Naive thymus-derived CD8-positive, alpha-beta T cell (primary cell): ENCODE measurements at regions not wholly inside any gene's neighbourhood (a gene's known extent, or its start where the extent isn't known, plus 50 kb on each side); places are given as distances from the start of the nearest gene placed in this dataset.
"Not testable (repeated sequence)": the region's sequence is repeated elsewhere in the genome, so short reads cannot be mapped to it uniquely, and the experiment has no call there.

Experiments
- ATAC-seq, 2 donors: fragments of 150-1000 bp; cut with Tn5 transposase in 1 of 2; sonication (Bioruptor Pico), chemical (Tn5 transposase) in 1 of 2; 1 replicate in 1 of 2; 2 replicates in 1 of 2; pipeline ENCODE4 v1.10.0; 2021; ENCODE audit warnings: mild to moderate bottlenecking in 2 of 2, moderate library complexity in 2 of 2
- POLR2A ChIA-PET: fragments of 350-600 bp; sonication (Branson Sonifier 250); formaldehyde crosslinking; loops from one replicate; lab custom pipeline; 2021; ENCODE audit warnings: antibody characterized with exemption; lab: Charles Lee
- DNase-seq, 10 donors: peaks; one replicate each; pipeline versions ENCODE4 v3.0.0 to v3.0.0-alpha.2; 2020 to 2022
- H3K27ac Mint-ChIP-seq, 10 donors: one replicate each; pipeline ENCODE4 v1.8.0; 2020 to 2022; ENCODE audit warnings: mild to moderate bottlenecking in 10 of 10, mixed read lengths in 10 of 10, moderate library complexity in 4 of 10, inconsistent platforms in 1 of 10
- H3K27me3 Mint-ChIP-seq, 5 donors: one replicate each; pipeline ENCODE4 v1.8.0; 2021 to 2022; ENCODE audit warnings: mixed read lengths in 5 of 5
- H3K36me3 Mint-ChIP-seq, 3 donors: one replicate each; pipeline ENCODE4 v1.8.0; 2020 to 2022; ENCODE audit warnings: mixed read lengths in 3 of 3, mild to moderate bottlenecking in 2 of 3, inconsistent platforms in 1 of 3
- H3K4me1 Mint-ChIP-seq, 4 donors: one replicate each; pipeline ENCODE4 v1.8.0; 2021 to 2022; ENCODE audit warnings: mixed read lengths in 4 of 4
- H3K4me3 Mint-ChIP-seq, 10 donors: one replicate each; pipeline ENCODE4 v1.8.0; 2020 to 2022; ENCODE audit warnings: mild to moderate bottlenecking in 10 of 10, mixed read lengths in 10 of 10, moderate library complexity in 6 of 10, inconsistent platforms in 1 of 10
- H3K9me3 Mint-ChIP-seq, 9 donors: one replicate each; pipeline ENCODE4 v1.8.0; 2020 to 2022; ENCODE audit warnings: mixed read lengths in 9 of 9, mild to moderate bottlenecking in 3 of 9, inconsistent platforms in 1 of 9, moderate library complexity in 1 of 9

DNA sequence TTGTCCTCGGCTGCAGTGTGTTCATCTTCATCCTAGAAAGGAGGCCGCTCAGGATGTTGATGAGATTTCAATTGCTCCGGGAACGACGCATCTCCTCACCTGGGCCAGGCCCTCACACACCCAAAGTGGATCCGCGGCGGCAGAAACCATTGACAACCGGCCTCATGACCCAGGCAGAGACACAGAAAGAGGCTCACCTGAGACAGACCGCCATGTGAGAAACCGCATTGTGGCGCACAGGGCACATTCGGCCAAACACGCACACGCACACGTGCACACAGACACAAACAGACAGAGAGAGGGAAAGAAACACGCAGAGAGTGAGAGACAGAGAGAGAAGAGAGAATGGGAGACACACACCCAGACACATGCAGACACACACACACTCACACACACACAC is 3879.3 kb downstream of the SRGAP2C start:
- H3K27ac Mint-ChIP-seq, POLR2A ChIA-PET, DNase-seq, H3K4me3 Mint-ChIP-seq, ATAC-seq, H3K27me3 Mint-ChIP-seq, H3K4me1 Mint-ChIP-seq: not testable (repeated sequence)
- Mint-ChIP-seq H3K36me3 (peaks cover 0 to 18% (median 6%) of the 10 kb centered on the region in 3 donors), H3K9me3 (peaks cover 0 to 40% (median 31%) of the 10 kb centered on the region in 9 donors)

DNA sequence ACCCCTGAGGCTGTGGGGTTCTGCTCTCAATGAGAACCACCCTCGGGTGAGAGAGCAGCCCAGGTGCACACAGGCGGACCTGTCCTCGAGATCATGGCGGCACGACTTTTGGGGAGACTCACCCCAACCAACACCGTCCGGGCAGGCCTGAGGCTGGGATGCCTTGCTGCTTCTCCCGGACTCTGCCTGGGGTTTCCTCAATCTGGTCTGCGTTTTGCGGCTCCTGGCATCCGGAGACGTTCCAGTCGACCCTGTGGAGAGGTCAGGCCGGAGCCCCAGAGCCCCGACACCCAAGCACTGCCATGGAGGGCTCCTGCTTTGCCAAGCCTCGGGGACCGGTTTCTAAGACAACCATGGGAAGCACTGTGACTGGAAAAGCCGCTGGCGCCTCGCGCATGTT is 3879.7 kb downstream of the SRGAP2C start:
- Mint-ChIP-seq H3K4me3 (no peak overlapping the region), H3K9me3 (peaks cover 0 to 44% (median 36%) of the 10 kb centered on the region in 9 donors), H3K36me3 (peaks cover 0 to 18% (median 6%) of the 10 kb centered on the region in 3 donors), H3K27ac (no peak overlapping the region), H3K4me1 (peaks cover 0 to 2% (median 0%) of the 10 kb centered on the region in 4 donors), H3K27me3 (peaks cover 0 to 3% (median 0%) of the 10 kb centered on the region in 5 donors)
- no peak for DNase-seq
- no peak for ATAC-seq
- POLR2A ChIA-PET, result no interaction called here

DNA sequence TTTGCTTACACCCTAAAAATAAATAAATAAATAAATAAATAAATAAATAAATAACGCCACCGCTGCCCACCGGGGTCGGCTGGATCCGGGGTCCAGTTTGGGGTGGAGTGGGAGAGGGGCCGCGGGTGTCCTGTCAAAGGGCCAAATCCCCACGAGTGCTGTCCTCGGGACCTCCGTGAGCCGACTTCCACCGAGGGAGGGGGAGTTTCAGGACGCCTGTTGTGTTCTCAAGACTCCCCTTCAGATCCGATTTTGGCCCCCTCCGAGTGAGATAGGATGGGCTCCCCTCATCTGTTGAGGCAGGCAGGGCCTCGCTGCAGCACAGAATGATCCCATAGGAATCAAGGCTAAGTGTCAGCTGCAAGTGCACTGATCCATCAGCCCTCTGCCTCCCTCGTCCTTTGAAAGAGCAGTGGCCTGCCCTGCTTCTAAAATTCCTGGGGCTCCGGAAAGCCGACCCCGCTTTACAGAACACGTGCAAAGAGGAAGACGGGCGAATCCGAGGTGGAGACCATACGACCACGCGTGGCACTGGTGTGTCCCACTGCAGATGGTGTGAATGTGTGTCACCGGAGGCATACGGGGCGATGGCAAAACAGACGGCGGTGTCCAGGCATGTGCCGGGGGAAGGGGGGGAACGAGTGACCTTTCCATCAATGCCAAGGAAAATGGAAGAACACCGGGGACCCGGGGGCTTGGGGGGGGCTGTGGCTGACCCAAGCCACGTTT is 3880.5 kb downstream of the SRGAP2C start:
- Mint-ChIP-seq H3K27ac (no peak overlapping the region), H3K36me3 (peaks cover 0 to 23% (median 6%) of the 10 kb centered on the region in 3 donors), H3K27me3 (peaks cover 0 to 3% (median 0%) of the 10 kb centered on the region in 5 donors), H3K9me3 (peaks cover 0 to 52% (median 44%) of the 10 kb centered on the region in 9 donors), H3K4me3 (no peak overlapping the region), H3K4me1 (peaks cover 0 to 2% (median 0%) of the 10 kb centered on the region in 4 donors)
- no peak for DNase-seq
- ATAC-seq, result no peak
- POLR2A ChIA-PET, result no interaction called here

DNA sequence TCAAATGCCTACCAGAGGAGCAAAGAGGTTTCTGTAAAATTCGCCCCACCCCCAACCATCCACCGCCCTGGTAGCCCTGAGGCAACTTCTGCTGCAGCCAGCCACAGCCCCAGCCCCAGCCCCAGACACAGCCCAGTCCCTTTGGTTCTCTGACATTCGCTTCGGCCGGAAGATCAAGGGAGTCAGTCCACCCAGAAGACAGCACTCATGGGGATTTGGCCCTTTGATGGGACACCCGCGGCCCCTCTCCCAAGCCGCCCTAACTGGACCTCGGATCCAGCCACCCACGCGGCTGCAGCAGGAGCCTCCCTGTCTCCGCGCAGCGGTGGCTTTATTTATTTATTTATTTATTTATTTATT is 3881.0 kb downstream of the SRGAP2C start:
- H3K4me1 Mint-ChIP-seq, result peaks cover 0 to 2% (median 0%) of the 10 kb centered on the region in 4 donors
- H3K27me3 Mint-ChIP-seq, result peaks cover 0 to 3% (median 0%) of the 10 kb centered on the region in 5 donors
- H3K9me3 Mint-ChIP-seq, result peaks cover 0 to 57% (median 49%) of the 10 kb centered on the region in 9 donors
- H3K27ac Mint-ChIP-seq, result no peak overlapping the region
- H3K36me3 Mint-ChIP-seq, result peaks cover 0 to 27% (median 6%) of the 10 kb centered on the region in 3 donors
- POLR2A ChIA-PET, result no interaction called here
- no peak overlapping the region for H3K4me3 Mint-ChIP-seq
- ATAC-seq (no peak), DNase-seq (no peak)

DNA sequence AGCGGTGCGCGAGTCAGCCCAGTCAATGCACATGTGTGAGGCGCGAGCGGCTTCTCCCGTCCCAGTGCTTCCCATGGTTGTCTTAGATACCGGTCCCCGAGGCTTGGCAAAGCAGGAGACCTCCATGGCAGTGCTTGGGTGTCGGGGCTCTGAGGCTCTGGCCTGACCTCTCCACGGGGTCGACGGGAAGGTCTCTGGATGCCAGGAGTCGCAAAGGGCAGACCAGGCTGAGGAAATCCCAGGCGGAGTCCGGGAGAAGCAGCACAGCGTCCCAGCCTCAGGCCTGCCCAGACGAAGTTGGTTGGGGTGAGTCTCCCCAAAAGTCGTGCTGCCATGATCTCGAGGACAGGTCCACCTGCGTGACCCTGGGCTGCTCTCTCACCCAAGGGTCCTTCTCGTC is 3881.6 kb downstream of the SRGAP2C start:
- peaks cover 0 to 2% (median 0%) of the 10 kb centered on the region in 4 donors for H3K4me1 Mint-ChIP-seq
- H3K9me3 Mint-ChIP-seq, result peaks cover 0 to 63% (median 54%) of the 10 kb centered on the region in 9 donors
- H3K36me3 Mint-ChIP-seq, result peaks cover 0 to 32% (median 6%) of the 10 kb centered on the region in 3 donors
- H3K27me3 Mint-ChIP-seq, result peaks cover 0 to 3% (median 0%) of the 10 kb centered on the region in 5 donors
- POLR2A ChIA-PET, result no interaction called here
- ATAC-seq (no peak), DNase-seq (no peak)
- H3K27ac Mint-ChIP-seq, result no peak overlapping the region
- no peak overlapping the region for H3K4me3 Mint-ChIP-seq

DNA sequence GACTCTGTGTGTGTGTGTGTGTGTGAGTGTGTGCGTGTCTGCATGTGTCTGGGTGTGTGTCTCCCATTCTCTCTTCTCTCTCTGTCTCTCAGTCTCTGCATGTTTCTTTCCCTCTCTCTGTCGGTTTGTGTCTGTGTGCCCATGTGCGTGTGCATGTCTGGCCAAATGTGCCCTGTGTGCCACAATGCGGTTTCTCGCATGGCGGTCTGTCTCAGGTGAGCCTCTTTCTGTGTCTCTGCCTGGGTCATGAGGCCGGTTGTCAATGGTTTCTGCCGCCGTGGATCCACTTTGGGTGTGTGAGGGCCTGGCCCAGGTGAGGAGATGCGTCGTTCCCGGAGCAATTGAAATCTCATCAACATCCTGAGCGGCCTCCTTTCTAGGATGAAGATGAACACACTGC is 3882.1 kb downstream of the SRGAP2C start:
- H3K27me3 Mint-ChIP-seq, POLR2A ChIA-PET, ATAC-seq, DNase-seq, H3K4me3 Mint-ChIP-seq, H3K4me1 Mint-ChIP-seq, H3K27ac Mint-ChIP-seq: not testable (repeated sequence)
- Mint-ChIP-seq H3K9me3 (peaks cover 0 to 67% (median 59%) of the 10 kb centered on the region in 9 donors), H3K36me3 (peaks cover 0 to 32% (median 6%) of the 10 kb centered on the region in 3 donors)

DNA sequence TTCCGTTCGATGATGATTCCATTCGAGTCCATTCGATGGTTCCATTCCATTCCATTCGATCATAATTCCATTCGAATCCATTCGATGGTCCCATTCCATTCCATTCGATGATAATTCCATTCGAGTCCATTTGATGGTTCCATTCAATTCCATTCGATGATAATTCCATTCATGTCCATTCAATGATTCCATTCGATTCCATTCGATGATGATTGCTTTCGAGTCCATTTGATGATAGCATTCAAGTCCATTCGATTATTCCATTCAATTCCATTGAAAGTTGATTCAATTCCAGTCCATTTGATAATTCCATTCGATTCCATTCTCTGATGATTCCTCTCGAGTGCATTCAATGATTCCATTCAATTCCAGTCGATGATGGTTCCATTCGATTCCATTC is 3895.3 kb downstream of the SRGAP2C start:
- ATAC-seq (no peak), DNase-seq (no peak)
- Mint-ChIP-seq H3K4me1 (peaks cover 0 to 3% (median 0%) of the 10 kb centered on the region in 4 donors), H3K36me3 (peaks cover 11 to 55% (median 22%) of the 10 kb centered on the region in 3 donors), H3K9me3 (peaks cover 23 to 88% (median 61%) of the 10 kb centered on the region in 9 donors), H3K4me3 (no peak overlapping the region), H3K27me3 (peaks cover 0 to 7% (median under 1%) of the 10 kb centered on the region in 5 donors), H3K27ac (no peak overlapping the region)
- POLR2A ChIA-PET, result no interaction called here

DNA sequence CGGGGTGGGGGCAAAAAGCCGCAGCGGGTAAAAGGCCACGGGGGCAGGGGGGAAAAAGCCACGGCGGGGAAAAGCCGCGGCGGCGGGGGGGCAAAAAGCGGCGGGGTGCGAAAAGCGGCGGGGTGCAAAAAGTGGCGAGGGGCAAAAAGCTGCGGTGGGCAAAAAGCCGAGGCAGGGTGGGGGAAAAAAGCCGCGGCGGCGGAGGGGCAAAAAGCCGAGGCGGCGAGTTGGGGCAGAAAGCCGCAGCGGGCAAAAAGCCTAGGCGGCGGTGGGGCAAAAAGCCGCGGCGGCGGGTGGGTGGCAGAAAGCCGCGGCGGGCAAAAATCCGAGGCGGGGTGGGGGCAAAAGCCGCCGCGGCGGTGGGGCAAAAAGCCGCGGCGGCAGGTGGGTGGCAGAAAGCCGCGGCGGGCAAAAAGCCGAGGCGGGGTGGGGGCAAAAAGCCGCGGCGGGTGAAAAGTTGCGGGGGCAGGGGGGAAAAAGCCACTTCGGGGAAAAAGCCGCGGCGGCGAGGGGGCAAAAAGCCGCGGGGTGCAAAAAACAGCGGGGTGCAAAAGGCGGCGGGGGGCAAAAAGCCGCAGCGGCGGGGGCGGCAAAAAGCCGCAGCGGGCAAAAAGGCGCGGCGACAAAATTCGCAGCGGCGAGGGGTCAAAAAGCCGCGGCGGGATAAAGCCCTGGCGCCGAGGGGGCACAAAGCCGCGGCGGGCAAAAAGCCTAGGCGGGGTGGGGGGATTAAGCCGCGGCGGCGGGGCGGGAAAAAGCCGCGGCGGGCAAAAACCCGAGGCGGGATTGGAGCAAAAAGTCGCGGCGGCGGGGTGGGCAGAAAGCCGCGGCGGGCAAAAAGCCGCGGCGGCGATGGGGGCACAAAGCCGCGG is 3901.2 kb downstream of the SRGAP2C start:
- Mint-ChIP-seq H3K36me3 (peaks cover 11 to 41% (median 18%) of the 10 kb centered on the region in 3 donors), H3K27ac (no peak overlapping the region), H3K4me1 (peaks cover 0 to 3% (median 0%) of the 10 kb centered on the region in 4 donors), H3K9me3 (peaks cover 24 to 54% (median 50%) of the 10 kb centered on the region in 9 donors), H3K4me3 (no peak overlapping the region), H3K27me3 (peaks cover 0 to 7% (median 5%) of the 10 kb centered on the region in 5 donors)
- ATAC-seq (no peak), DNase-seq (no peak)
- POLR2A ChIA-PET, result no interaction called here

DNA sequence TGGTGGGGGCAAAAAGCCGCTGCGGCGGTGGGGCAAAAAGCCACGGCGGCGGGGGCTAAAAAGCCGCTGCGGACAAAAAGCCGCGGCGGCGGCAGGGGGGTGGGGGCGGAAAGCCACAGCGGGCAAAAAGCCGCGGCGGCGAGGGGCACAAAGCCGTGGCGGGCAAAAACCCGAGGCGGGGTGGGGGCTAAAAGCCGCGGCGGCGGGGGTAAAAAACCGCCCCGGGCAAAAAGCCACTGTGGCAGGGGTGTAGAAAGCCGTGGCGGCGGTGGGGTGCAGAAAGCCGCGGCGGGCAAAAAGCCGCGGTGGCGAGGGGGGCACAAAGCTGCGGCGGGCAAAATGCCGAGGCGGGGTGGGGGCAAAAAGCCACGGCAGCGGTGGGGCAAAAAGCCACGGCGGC is 3901.8 kb downstream of the SRGAP2C start:
- H3K9me3 Mint-ChIP-seq, result peaks cover 20 to 53% (median 44%) of the 10 kb centered on the region in 9 donors
- DNase-seq (no peak), ATAC-seq (no peak)
- H3K4me3 Mint-ChIP-seq, result no peak overlapping the region
- H3K27ac Mint-ChIP-seq, result no peak overlapping the region
- H3K27me3 Mint-ChIP-seq, result peaks cover 0 to 7% (median 5%) of the 10 kb centered on the region in 5 donors
- POLR2A ChIA-PET, result no interaction called here
- peaks cover 0 to 3% (median 0%) of the 10 kb centered on the region in 4 donors for H3K4me1 Mint-ChIP-seq
- H3K36me3 Mint-ChIP-seq, result peaks cover 11 to 37% (median 12%) of the 10 kb centered on the region in 3 donors

DNA sequence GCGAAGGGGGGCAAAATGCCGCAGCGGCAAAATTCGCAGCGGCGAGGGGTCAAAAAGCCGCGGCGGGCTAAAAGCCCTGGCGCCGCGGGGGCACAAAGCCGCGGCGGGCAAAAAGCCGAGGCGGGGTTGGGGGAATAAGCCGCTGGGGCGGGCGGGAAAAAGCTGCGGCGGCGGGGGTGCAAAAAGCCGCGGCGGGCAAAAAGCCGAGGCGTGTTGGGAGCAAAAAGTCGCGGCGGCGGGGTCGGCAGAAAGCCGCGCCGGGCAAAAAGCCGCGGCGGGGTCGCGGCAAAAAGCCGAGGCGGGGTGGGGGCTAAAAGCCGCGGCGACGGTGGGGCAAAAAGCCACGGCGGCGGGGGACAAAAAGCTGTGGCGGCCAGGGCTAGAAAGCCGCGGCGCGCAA is 3902.5 kb downstream of the SRGAP2C start:
- H3K9me3 Mint-ChIP-seq, result peaks cover 16 to 48% (median 37%) of the 10 kb centered on the region in 9 donors
- ATAC-seq (no peak), DNase-seq (no peak)
- peaks cover 0 to 3% (median 0%) of the 10 kb centered on the region in 4 donors for H3K4me1 Mint-ChIP-seq
- peaks cover 11 to 33% (median 11%) of the 10 kb centered on the region in 3 donors for H3K36me3 Mint-ChIP-seq
- POLR2A ChIA-PET, result no interaction called here
- H3K27me3 Mint-ChIP-seq, result peaks cover 0 to 7% (median 5%) of the 10 kb centered on the region in 5 donors
- H3K27ac Mint-ChIP-seq, result no peak overlapping the region
- no peak overlapping the region for H3K4me3 Mint-ChIP-seq

DNA sequence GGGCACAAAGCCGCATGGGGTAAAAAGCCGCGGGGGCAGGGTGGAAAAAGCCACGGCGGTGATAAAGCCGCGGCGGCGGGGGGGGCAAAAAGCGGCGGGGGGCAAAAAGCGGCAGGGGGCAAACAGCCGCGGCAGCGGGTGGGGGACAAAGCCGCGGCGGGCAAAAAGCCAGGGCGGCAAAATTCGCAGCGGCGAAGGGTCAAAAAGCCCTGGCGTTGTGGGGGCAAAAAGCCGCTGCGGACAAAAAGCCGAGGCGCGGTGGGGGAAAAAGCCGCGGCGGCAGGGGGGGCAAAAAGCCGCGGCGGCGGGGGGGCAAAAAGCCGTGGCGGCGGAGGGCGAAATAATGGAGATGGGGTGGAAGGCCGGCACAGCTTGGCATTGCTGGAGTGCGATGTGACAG is 3902.9 kb downstream of the SRGAP2C start:
- no peak overlapping the region for H3K27ac Mint-ChIP-seq

DNA sequence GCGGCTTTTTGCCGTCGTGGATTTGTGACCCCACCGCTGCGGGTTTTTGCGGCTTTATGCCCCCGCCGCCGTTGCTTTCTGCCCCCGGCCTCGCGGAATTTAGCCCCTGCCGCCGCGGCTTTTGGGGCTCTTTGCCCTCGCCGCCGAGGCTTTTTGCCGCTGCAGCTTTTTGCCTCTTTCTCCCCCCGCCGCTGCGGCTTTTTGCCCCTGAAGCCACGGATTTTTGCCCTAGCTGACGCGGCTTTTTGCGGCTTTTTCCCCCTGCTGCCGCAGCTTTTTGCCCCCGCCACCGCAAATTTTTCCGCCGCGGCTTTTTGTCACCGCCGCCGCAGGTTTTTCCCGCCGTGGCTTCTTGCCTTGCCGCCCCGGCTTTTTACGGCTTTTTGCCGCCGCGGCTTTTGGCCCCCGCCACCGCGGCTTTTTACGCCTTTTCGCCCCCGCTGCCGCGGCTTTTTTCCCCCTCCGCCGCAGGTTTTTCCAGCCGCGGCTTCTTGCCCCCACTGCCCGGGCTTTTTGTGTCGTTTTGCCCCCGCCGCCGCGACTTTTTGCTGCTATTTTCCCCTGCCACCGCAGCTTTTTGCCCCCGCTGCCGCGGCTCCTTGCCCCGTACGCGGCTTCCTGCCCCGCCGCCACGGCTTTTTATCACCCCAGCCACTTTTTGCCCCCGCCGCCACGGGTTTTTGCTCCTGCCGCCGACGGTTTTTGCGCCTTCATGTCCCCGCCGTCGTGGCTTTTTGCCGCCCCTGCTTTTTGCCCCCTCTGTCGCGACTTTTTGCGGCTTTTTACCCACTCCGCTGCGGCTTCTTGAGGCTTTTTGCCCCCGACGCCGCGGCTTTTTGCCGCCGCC is 3933.6 kb downstream of the SRGAP2C start:
- POLR2A ChIA-PET, result no interaction called here
- Mint-ChIP-seq H3K36me3 (peaks cover 0 to 13% (median 0%) of the 10 kb centered on the region in 3 donors), H3K4me3 (no peak overlapping the region), H3K4me1 (no peaks in the 10 kb centered on the region), H3K9me3 (peaks cover 0 to 33% (median 18%) of the 10 kb centered on the region in 9 donors), H3K27ac (no peak overlapping the region), H3K27me3 (no peaks in the 10 kb centered on the region)
- no peak for ATAC-seq
- peak in 1 of 10 donors; percentile 48 for DNase-seq

More for the DNA sequence above, 3902.9 kb downstream of the SRGAP2C start:
- peaks cover 0 to 7% (median 5%) of the 10 kb centered on the region in 5 donors for H3K27me3 Mint-ChIP-seq
- no peak for DNase-seq
- no peak for ATAC-seq
- H3K4me3 Mint-ChIP-seq, result no peak overlapping the region
- H3K36me3 Mint-ChIP-seq, result peaks cover 11 to 32% (median 11%) of the 10 kb centered on the region in 3 donors
- POLR2A ChIA-PET, result no interaction called here
- H3K4me1 Mint-ChIP-seq, result peaks cover 0 to 3% (median 0%) of the 10 kb centered on the region in 4 donors
- H3K9me3 Mint-ChIP-seq, result peaks cover 16 to 48% (median 35%) of the 10 kb centered on the region in 9 donors
